Sigmoid colon (tissue), 4 donors: ENCODE measurements at regions not wholly inside any gene's neighbourhood (a gene's known extent, or its start where the extent isn't known, plus 50 kb on each side); places are given as distances from the start of the nearest gene placed in this dataset.

Experiments
- CTCF ChIP-seq, 4 experiments: fragments of 450-650 bp in 3 of 4; fragments of 200-600 bp in 1 of 4; IDR thresholded peaks; one replicate each; pipeline ENCODE4 v1.5.1; 2016 to 2019; ENCODE audit warnings: antibody characterized with exemption in 4 of 4, mild to moderate bottlenecking in 3 of 4, moderate library complexity in 2 of 4
- POLR2A ChIP-seq, 2 donors: fragments of 450-650 bp; IDR thresholded peaks; one replicate each; pipeline ENCODE4 v1.6.1; 2016; ENCODE audit warnings: antibody characterized with exemption in 2 of 2, mild to moderate bottlenecking in 2 of 2, moderate library complexity in 2 of 2
- POLR2AphosphoS5 ChIP-seq, 4 donors: sonication (generic); formaldehyde crosslinking; IDR thresholded peaks; one replicate each; pipeline ENCODE4 v1.6.1; 2017; ENCODE audit warnings: antibody characterized with exemption in 4 of 4

GRCh38 chr13:33615436-33615835 is 202.5 kb upstream of the RFC3 start:
- TF ChIP-seq CTCF (IDR thresholded peaks at IDR 0.05) (no peak), POLR2A (IDR thresholded peaks at IDR 0.05) (no peak), POLR2AphosphoS5 (IDR thresholded peaks at IDR 0.05) (peak in 2 of 4 donors; percentile 46 to 48)
